22Rv1 (cell line): ENCODE measurements at regions not wholly inside any gene's neighbourhood (a gene's known extent, or its start where the extent isn't known, plus 50 kb on each side); places are given as distances from the start of the nearest gene placed in this dataset.
"Not testable (repeated sequence)": the region's sequence is repeated elsewhere in the genome, so short reads cannot be mapped to it uniquely, and the experiment has no call there.

Experiments
- H3K27ac ChIP-seq: fragments of 450-650 bp; 2 replicates; pipeline ENCODE4 v1.5.1; 2017
- ZFX ChIP-seq: fragments of 450-650 bp; IDR thresholded peaks from 2 replicates; pipeline ENCODE4 v1.6.1; 2017; ENCODE audit warnings: antibody characterized with exemption, borderline replicate concordance
- TF ChIP-seq, protein P1 (sequence below): fragments of 450-650 bp; IDR thresholded peaks from 2 replicates; pipeline ENCODE4 v1.5.1; 2017; ENCODE audit warnings: mild to moderate bottlenecking

DNA sequence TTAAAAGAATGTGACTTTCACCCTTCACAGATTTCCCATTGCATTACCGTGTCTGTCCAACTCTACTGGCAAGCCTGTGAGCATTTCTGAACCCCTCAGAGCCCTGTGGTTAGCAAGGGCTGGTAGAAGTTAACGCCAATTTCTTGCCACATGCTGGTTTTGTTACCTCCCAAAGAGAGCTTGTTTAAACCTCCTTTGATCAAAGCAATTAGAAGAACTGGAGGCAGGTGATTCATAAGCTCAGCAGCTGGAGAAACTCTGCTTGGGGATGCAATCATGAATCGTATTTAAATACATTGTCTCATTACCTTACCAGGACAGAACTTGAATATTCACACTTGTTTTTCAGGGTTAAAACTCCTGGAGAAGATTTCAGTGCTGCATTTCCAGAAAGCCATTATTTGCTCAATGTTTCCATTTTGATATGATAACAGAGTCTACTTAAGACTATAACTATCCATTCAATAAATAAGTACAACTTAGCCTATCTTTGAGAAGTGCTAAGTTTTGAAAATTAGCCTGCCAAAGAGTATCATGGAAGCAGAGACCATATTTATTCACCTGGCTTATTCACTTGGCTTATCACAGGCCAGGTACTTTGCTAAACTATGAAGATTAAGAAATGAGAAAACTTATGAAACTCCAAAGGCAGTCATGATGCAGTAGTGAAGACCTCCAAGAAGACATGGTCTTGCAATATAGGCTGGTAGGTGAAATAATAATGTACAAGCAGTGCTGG lies 292.8 kb downstream of the INSIG2 start:
- TF ChIP-seq ZFX: no peak
- TF ChIP-seq, protein P1, sequence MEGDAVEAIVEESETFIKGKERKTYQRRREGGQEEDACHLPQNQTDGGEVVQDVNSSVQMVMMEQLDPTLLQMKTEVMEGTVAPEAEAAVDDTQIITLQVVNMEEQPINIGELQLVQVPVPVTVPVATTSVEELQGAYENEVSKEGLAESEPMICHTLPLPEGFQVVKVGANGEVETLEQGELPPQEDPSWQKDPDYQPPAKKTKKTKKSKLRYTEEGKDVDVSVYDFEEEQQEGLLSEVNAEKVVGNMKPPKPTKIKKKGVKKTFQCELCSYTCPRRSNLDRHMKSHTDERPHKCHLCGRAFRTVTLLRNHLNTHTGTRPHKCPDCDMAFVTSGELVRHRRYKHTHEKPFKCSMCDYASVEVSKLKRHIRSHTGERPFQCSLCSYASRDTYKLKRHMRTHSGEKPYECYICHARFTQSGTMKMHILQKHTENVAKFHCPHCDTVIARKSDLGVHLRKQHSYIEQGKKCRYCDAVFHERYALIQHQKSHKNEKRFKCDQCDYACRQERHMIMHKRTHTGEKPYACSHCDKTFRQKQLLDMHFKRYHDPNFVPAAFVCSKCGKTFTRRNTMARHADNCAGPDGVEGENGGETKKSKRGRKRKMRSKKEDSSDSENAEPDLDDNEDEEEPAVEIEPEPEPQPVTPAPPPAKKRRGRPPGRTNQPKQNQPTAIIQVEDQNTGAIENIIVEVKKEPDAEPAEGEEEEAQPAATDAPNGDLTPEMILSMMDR: no peak
- H3K27ac ChIP-seq: no peak overlapping the region

DNA sequence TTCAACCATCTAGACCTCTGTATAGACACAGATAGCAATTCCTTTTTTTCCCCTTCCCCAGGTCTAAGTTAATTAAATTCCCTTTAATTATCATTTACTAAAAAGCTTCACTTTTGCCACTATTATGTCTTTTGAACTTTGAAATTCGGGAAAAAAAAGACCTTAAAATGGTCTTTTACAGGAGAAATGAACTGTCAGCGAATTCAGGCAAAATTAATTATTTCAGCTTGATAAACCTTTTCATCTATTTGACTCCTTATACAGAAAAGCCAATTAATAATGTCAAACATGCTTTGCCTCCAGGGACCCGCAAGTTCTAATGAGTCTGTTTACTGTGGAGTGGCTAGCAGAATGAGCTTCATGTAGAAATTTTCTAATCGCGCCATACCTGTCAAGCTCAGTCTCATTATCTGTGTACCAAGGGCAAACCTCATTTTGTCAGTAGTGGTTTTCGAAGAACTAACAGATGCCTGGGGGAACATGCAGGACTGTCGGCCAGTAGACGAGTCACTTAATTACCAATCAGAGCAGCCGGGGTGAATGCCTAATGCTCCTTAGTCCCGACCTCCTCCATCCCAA lies 287.7 kb downstream of the INSIG2 start:
- TF ChIP-seq ZFX: no peak
- TF ChIP-seq, protein P1: no peak
- no peak overlapping the region for H3K27ac ChIP-seq

DNA sequence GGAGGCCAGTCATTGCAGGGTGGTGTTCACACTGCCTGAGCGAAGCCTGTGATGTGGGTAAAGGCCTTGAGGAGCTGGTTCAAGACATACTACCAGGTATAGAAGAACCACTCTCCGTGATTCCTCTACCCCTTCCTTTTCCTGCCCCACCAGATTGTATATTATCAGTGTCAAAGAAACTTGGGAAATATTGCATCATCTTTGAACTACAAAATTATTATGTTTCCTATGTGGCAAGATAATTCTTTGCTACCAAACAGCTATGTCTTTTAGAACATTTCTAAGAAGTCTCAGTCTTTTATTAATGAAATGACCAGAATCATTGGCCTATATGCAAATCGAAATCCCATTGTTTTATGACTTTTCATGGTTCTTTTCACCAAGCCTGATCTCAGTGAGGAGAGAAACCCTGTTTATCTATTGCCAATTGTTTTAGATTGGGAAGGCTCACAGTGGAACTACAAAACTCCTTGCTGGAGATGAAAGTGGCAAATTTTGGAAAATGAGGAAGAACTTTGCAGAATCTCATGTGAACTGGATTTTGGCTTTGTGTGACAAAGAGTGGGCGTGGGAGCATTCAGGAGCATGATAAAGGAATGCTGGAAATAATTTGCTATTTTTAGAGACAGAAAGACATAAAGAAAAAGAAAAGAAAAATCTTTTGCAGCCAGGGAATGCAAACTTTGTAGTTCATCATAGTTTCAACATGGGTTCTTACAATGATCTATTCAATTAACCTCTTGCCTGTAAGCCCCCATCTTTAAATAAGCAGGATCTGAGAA lies 286.9 kb downstream of the INSIG2 start:
- no peak overlapping the region for H3K27ac ChIP-seq
- TF ChIP-seq, protein P1: no peak
- TF ChIP-seq ZFX: no peak

DNA sequence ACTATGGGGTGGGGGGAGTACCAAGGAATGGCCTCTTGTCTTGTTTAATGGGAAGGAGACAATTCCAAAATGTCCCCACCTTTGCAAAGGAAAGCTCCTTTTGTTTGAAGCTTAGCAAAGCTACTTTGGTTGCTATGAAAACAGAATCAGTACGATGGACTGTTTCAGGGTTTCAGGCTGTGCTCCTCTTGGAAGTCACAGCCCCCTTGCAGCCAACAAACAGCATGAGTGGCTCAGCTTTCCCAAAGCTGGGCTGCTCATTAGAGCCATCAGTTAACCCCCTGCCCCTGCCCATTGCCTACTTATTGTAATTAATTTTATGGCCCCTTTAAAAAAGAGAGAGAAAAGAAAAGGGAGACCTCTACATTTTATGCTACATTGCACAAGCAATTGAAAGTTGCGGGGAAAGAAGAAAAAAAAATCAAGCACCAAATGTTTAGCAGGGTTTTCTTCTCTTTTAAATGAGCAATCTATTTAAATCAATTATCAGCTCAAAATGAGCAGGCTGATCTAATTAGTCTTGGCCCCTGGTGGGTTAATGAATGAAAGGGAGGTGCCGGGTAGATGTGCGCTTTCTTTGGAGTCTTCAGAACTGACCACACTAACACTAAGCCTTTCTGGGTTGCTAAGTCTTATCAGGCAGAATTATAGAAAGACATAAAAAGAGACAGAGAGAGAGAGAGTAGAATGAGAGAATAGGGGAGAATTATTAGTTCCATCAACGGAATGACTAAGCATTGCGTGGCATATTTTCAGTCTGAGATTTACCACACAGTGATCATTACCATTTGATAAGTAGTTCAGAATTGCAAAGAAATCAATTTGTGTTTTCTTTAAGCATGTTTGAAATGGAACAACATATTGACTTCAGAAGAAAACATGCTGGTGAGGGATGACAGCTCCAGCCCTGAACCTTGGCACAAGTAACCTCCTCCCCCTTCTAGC lies 284.9 kb downstream of the INSIG2 start:
- TF ChIP-seq ZFX: no peak
- TF ChIP-seq, protein P1: no peak
- no peak overlapping the region for H3K27ac ChIP-seq

DNA sequence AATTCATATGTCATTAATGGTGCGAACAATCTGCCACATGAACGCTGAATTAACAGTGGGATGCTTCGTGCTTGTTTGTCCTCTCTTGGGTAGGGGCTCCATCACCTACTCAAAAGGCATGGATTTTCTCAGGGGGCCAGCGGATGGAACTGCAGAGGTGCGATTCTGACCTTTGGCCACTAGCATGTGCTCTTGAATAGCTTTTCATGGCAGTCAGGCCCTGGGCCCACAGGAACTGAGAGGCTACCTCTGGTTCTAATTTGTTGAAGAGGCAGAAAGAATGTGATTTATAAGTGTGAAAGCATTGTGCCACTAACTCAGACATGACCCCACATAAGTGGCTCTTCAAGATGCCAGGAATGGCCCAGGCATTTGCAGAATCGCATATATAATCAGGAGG lies 283.2 kb downstream of the INSIG2 start:
- no peak for TF ChIP-seq ZFX
- TF ChIP-seq, protein P1: peak; percentile 25; the same call in 1 of the 2 replicates
- no peak overlapping the region for H3K27ac ChIP-seq

DNA sequence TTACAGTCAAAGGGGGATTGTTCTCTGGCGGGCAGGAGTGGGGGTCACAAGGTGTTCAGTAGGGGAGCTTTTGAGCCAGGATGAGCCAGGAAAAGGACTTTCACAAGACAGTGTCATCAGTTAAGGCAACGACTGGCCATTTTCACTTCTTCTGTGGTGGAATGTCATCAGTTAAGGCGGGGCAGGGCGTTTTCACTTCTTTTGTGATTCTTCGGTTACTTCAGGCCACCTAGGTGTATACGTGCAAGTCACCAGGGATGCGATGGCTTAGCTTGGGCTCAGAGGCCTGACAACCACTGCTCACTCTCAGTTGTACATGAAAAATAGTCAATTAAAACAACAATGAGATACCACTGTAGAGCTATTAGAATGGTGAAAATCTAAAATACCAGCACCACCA lies 281.2 kb downstream of the INSIG2 start:
- not testable (repeated sequence) for H3K27ac ChIP-seq

DNA sequence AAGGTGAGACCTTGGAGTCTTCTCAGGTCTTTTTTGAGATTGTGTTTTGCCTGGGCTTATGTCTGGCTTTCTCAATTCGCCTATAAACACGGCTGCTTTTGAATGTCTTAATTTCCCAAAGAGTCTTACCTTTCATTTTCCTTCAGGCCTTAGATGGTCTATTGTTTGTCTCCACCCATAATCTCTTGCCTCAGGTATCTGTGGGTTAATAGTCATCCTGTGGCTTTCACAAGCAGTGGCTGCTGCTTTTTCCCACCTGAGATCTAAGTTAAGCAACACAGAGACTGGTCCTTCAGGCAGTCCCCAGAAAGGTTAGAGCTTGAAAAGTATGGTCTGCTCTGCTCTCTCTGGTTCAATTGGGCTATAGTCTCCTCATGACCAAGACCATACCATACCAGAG lies 275.3 kb downstream of the INSIG2 start:
- TF ChIP-seq ZFX: no peak
- TF ChIP-seq, protein P1: no peak
- no peak overlapping the region for H3K27ac ChIP-seq
